ENCODE measurements at regions not wholly inside any gene's neighbourhood (a gene's known extent, or its start where the extent isn't known, plus 50 kb on each side); places are given as distances from the start of the nearest gene placed in this dataset.
"Not testable (repeated sequence)": the region's sequence is repeated elsewhere in the genome, so short reads cannot be mapped to it uniquely, and the experiment has no call there.

GRCh38 chr2:35125871-35126270 is 1229.7 kb upstream of the CRIM1 start:
- ChIA-PET CTCF (no interaction called here), POLR2A (no interaction called here)
- H3K9me3 Mint-ChIP-seq, result peaks cover 2% of the 10 kb centered on the region
- H3K27ac Mint-ChIP-seq, result no peak overlapping the region
- H3K4me1 Mint-ChIP-seq, result no peaks in the 10 kb centered on the region
- H3K36me3 Mint-ChIP-seq (ENCODE audit: low read depth), result no peaks in the 10 kb centered on the region
- H3K27me3 Mint-ChIP-seq, result no peaks in the 10 kb centered on the region
- no peak overlapping the region for H3K4me3 Mint-ChIP-seq
- no peak for DNase-seq

- Mint-ChIP-seq H3K4me3 (no peak overlapping the region), H3K4me1 (no peaks in the 10 kb centered on the region), H3K9me3 (peaks cover 2% of the 10 kb centered on the region), H3K36me3 (ENCODE audit: low read depth) (no peaks in the 10 kb centered on the region), H3K27me3 (no peaks in the 10 kb centered on the region), H3K27ac (no peak overlapping the region)
- DNase-seq, result no peak
- ChIA-PET CTCF (no interaction called here), POLR2A (no interaction called here)
These were observed 1230.3 kb upstream of the CRIM1 start for GRCh38 chr2:35125278-35125677.

- POLR2A ChIA-PET, result no interaction called here
- Mint-ChIP-seq H3K9me3 (peaks cover 5% of the 10 kb centered on the region), H3K4me1 (no peaks in the 10 kb centered on the region), H3K27me3 (no peaks in the 10 kb centered on the region), H3K27ac (no peak overlapping the region), H3K4me3 (no peak overlapping the region), H3K36me3 (ENCODE audit: low read depth) (no peaks in the 10 kb centered on the region)
- CTCF ChIA-PET, result no interaction called here
- no peak for DNase-seq
These were observed 1239.4 kb upstream of the CRIM1 start for GRCh38 chr2:35116151-35116550.

- H3K27ac Mint-ChIP-seq, result no peak overlapping the region
- ChIA-PET POLR2A (no interaction called here), CTCF (no interaction called here)
- H3K4me3 Mint-ChIP-seq, result no peak overlapping the region
- DNase-seq, result no peak
- H3K27me3 Mint-ChIP-seq, result no peaks in the 10 kb centered on the region
- H3K4me1 Mint-ChIP-seq, result no peaks in the 10 kb centered on the region
- no peaks in the 10 kb centered on the region for H3K36me3 Mint-ChIP-seq (ENCODE audit: low read depth)
- peaks cover 5% of the 10 kb centered on the region for H3K9me3 Mint-ChIP-seq
These were observed 1240.8 kb upstream of the CRIM1 start for GRCh38 chr2:35114765-35115164.

- H3K4me3 Mint-ChIP-seq; H3K4me1 Mint-ChIP-seq; H3K36me3 Mint-ChIP-seq (ENCODE audit: low read depth); POLR2A ChIA-PET; H3K9me3 Mint-ChIP-seq; DNase-seq; H3K27me3 Mint-ChIP-seq; CTCF ChIA-PET; H3K27ac Mint-ChIP-seq: not testable (repeated sequence)
These were observed 1243.2 kb upstream of the CRIM1 start for GRCh38 chr2:35112367-35112766.

- H3K4me1 Mint-ChIP-seq, result no peaks in the 10 kb centered on the region
- ChIA-PET POLR2A (no interaction called here), CTCF (no interaction called here)
- no peak overlapping the region for H3K4me3 Mint-ChIP-seq
- no peaks in the 10 kb centered on the region for H3K27me3 Mint-ChIP-seq
- no peak overlapping the region for H3K27ac Mint-ChIP-seq
- no peak for DNase-seq
- no peaks in the 10 kb centered on the region for H3K9me3 Mint-ChIP-seq
- H3K36me3 Mint-ChIP-seq (ENCODE audit: low read depth), result no peaks in the 10 kb centered on the region
These were observed 1251.3 kb upstream of the CRIM1 start for GRCh38 chr2:35104309-35104708.

GRCh38 chr2:35099342-35099741 is 1256.2 kb upstream of the CRIM1 start:
- no peak overlapping the region for H3K4me3 Mint-ChIP-seq
- H3K9me3 Mint-ChIP-seq, result no peaks in the 10 kb centered on the region
- ChIA-PET POLR2A (no interaction called here), CTCF (no interaction called here)
- H3K4me1 Mint-ChIP-seq, result no peaks in the 10 kb centered on the region
- H3K27ac Mint-ChIP-seq, result no peak overlapping the region
- H3K27me3 Mint-ChIP-seq, result no peaks in the 10 kb centered on the region
- H3K36me3 Mint-ChIP-seq (ENCODE audit: low read depth), result no peaks in the 10 kb centered on the region
- DNase-seq, result no peak

- H3K4me3 Mint-ChIP-seq, result no peak overlapping the region
- no peak overlapping the region for H3K27ac Mint-ChIP-seq
- no peaks in the 10 kb centered on the region for H3K4me1 Mint-ChIP-seq
- CTCF ChIA-PET, result no interaction called here
- peaks cover 1% of the 10 kb centered on the region for H3K9me3 Mint-ChIP-seq
- H3K27me3 Mint-ChIP-seq, result no peaks in the 10 kb centered on the region
- DNase-seq, result no peak
- H3K36me3 Mint-ChIP-seq (ENCODE audit: low read depth), result no peaks in the 10 kb centered on the region
- POLR2A ChIA-PET, result no interaction called here
These were observed 1273.5 kb upstream of the CRIM1 start for GRCh38 chr2:35082072-35082471.

- CTCF ChIA-PET, result no interaction called here
- no peaks in the 10 kb centered on the region for H3K4me1 Mint-ChIP-seq
- H3K4me3 Mint-ChIP-seq, result no peak overlapping the region
- no peaks in the 10 kb centered on the region for H3K27me3 Mint-ChIP-seq
- H3K36me3 Mint-ChIP-seq (ENCODE audit: low read depth), result no peaks in the 10 kb centered on the region
- POLR2A ChIA-PET, result no interaction called here
- no peak for DNase-seq
- H3K27ac Mint-ChIP-seq, result no peak overlapping the region
- peaks cover 1% of the 10 kb centered on the region for H3K9me3 Mint-ChIP-seq
These were observed 1274.0 kb upstream of the CRIM1 start for GRCh38 chr2:35081622-35082015.

- Mint-ChIP-seq H3K4me3 (no peak overlapping the region), H3K36me3 (ENCODE audit: low read depth) (no peaks in the 10 kb centered on the region), H3K4me1 (no peaks in the 10 kb centered on the region), H3K27me3 (no peaks in the 10 kb centered on the region), H3K9me3 (peaks cover 1% of the 10 kb centered on the region), H3K27ac (no peak overlapping the region)
- ChIA-PET POLR2A (no interaction called here), CTCF (no interaction called here)
- no peak for DNase-seq
These were observed 1274.5 kb upstream of the CRIM1 start for GRCh38 chr2:35081001-35081621.

- DNase-seq, result no peak
- no peaks in the 10 kb centered on the region for H3K4me1 Mint-ChIP-seq
- no peaks in the 10 kb centered on the region for H3K36me3 Mint-ChIP-seq (ENCODE audit: low read depth)
- H3K9me3 Mint-ChIP-seq, result peaks cover 1% of the 10 kb centered on the region
- H3K4me3 Mint-ChIP-seq, result no peak overlapping the region
- POLR2A ChIA-PET, result no interaction called here
- no peaks in the 10 kb centered on the region for H3K27me3 Mint-ChIP-seq
- no peak overlapping the region for H3K27ac Mint-ChIP-seq
- CTCF ChIA-PET, result no interaction called here
These were observed 1275.2 kb upstream of the CRIM1 start for GRCh38 chr2:35080231-35080910.

GRCh38 chr2:35067420-35067819 is 1288.2 kb upstream of the CRIM1 start:
- no peaks in the 10 kb centered on the region for H3K27me3 Mint-ChIP-seq
- no peaks in the 10 kb centered on the region for H3K4me1 Mint-ChIP-seq

GRCh38 chr2:35063836-35064235 is 1291.7 kb upstream of the CRIM1 start:
- H3K36me3 Mint-ChIP-seq (ENCODE audit: low read depth), result no peaks in the 10 kb centered on the region
- no peak for DNase-seq
- peaks cover 2% of the 10 kb centered on the region for H3K9me3 Mint-ChIP-seq
- H3K27ac Mint-ChIP-seq, result no peak overlapping the region
- H3K4me3 Mint-ChIP-seq, result no peak overlapping the region
- ChIA-PET POLR2A (no interaction called here), CTCF (no interaction called here)
- no peaks in the 10 kb centered on the region for H3K27me3 Mint-ChIP-seq
- no peaks in the 10 kb centered on the region for H3K4me1 Mint-ChIP-seq

More at GRCh38 chr2:35067420-35067819, 1288.2 kb upstream of the CRIM1 start:
- POLR2A ChIA-PET, result no interaction called here
- no peak overlapping the region for H3K27ac Mint-ChIP-seq
- H3K9me3 Mint-ChIP-seq, result peaks cover 6% of the 10 kb centered on the region
- CTCF ChIA-PET, result no interaction called here
- no peak overlapping the region for H3K4me3 Mint-ChIP-seq
- no peaks in the 10 kb centered on the region for H3K36me3 Mint-ChIP-seq (ENCODE audit: low read depth)
- DNase-seq, result no peak

- POLR2A ChIA-PET, result no interaction called here
- Mint-ChIP-seq H3K36me3 (ENCODE audit: low read depth) (no peaks in the 10 kb centered on the region), H3K27ac (no peak overlapping the region), H3K4me3 (no peak overlapping the region), H3K27me3 (no peaks in the 10 kb centered on the region), H3K9me3 (peaks cover 5% of the 10 kb centered on the region), H3K4me1 (no peaks in the 10 kb centered on the region)
- no peak for DNase-seq
- CTCF ChIA-PET, result no interaction called here
These were observed 1319.7 kb upstream of the CRIM1 start for GRCh38 chr2:35035883-35036282.

Measured in activated CD4-positive, alpha-beta T cell treated with anti-CD3 and anti-CD28 coated beads, Interleukin-2, amount 10 ng/mL, durations not matched to agents 7 days and 5 days (primary cell).